Stimulated activated naive CD4-positive, alpha-beta T cell (primary cell): ENCODE measurements at regions not wholly inside any gene's neighbourhood (a gene's known extent, or its start where the extent isn't known, plus 50 kb on each side); places are given as distances from the start of the nearest gene placed in this dataset.

Experiments
- DNase-seq, 6 experiments: peaks; one replicate each; lab custom pipeline; 2025; lab: John Stamatoyannopoulos, UW

DNA sequence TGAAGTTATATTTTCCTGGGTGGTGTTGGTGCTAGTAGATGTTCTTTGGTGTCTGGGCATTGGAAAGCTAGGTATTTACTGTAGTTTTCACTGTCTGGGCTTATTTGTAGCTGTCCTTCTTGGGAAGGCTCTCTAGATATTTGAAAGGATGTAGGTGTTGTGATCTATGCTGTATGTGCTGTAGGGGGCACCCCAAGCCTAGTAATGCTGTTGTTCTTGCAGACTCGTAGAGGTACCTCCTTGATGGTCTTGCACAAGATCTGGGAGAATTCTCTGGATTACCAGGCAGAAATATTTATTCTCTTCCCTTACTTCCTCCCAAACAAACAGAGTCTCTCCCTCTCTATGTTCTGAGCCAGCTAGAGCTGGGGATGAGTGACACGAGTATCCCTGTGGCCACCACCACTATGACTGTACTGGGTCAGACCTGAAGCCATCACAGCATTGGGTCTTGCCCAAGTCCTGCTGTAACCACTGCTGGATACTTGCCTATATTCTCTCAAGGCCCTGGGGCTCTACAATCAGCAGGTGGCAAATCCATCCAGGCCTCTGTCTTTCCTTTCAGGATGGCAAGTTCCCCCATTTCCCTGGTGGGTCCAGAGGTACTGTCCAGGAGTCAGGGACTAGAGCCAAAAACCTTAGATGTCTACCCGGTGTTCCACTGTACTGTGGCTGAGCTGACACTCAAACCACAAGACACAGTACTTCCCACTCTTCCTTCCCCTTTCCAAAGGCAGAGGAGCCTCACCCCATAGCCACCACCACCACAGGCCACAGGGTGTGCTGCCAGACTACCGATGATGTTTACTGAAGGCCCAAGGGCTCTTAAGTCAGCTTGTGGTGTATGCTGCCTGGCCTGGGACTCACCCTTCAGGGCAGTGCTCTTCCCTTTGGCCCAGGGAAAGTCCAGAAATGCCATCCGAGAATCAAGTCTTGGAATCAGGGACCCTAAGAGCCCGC lies 195.2 kb upstream of the DPPA4 start:
- peak in 3 of 6 experiments; percentile 17 to 21 (median 19) for DNase-seq

DNA sequence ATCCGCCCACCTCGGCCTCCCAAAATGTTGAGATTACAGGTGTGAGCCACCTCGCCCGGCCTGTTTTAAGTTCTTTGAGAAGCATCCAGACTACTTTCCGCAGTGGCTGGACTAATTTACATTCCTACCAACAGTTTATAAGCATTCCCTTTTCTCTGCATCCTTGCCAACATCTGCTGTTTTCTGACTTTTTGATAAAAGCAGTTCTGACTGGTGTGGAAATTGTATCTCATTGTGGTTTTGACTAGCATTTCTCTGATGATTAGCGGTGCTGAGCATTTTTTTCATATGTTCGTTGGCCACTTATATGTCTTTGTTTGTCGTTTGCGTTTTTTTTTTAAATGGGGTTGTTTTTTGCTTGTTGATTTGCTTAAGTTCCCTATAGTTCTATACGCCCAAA lies 208.4 kb upstream of the DPPA4 start:
- no peak for DNase-seq

DNA sequence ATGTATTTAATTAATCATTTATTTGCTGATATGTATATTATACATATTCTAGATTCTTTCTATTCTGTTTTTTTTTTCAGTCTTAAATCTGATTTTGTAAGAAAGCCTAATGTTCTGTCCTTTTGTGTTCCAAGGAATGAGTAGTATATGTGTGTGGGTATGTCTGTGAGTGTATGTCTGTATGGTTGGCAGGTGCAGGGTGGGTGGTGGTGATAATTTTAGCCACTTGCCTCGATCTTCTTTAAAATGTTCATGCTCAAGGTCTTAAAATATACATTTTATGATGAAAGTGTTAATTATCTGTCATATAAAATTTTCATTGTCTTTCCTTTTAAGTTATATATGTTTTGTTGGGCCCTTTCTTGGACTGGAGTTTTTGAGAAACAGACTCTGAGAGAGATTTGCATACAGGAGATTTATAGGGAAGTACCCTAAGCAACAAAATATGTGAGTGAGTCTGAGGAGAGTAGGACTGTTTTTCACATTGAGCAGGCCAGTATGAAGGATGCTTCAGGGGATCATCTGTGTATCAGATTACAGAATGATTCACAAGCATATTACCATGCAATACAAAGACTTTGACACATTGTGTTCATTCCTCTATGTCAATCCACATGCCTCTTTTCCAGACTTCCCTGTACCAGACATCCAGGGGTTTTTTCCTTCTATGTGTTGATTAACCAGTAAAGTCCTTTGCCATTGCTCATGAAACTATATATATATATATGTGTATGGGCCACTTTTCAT lies 211.0 kb upstream of the DPPA4 start:
- no peak for DNase-seq

- DNase-seq = no peak
Observed at GRCh38 chr3:109553591-109554371, 216.4 kb upstream of the DPPA4 start.

- DNase-seq = no peak
Observed at GRCh38 chr3:109559389-109559788, 222.0 kb upstream of the DPPA4 start.

DNA sequence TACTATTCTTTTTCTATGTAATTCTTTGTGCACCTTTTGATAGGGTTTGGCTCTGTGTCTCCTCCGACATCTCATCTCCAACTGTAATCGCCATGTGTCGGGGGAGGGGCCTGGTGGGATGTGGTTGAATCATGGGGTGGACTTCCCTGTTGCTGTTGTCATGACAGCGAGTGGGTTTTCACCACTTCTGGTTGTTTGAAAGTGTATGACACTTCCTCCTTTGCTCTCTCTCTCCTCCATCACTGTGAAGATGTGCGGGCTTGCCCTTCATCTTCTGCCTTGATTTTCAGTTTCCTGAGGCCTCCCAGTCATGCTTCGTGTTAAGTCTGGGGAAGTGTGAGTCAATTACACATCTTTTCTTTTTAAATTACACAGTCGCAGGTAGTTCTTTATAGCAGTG lies 225.8 kb upstream of the DPPA4 start:
- DNase-seq = peak in 3 of 6 experiments; percentile 6 to 20 (median 9)

DNA sequence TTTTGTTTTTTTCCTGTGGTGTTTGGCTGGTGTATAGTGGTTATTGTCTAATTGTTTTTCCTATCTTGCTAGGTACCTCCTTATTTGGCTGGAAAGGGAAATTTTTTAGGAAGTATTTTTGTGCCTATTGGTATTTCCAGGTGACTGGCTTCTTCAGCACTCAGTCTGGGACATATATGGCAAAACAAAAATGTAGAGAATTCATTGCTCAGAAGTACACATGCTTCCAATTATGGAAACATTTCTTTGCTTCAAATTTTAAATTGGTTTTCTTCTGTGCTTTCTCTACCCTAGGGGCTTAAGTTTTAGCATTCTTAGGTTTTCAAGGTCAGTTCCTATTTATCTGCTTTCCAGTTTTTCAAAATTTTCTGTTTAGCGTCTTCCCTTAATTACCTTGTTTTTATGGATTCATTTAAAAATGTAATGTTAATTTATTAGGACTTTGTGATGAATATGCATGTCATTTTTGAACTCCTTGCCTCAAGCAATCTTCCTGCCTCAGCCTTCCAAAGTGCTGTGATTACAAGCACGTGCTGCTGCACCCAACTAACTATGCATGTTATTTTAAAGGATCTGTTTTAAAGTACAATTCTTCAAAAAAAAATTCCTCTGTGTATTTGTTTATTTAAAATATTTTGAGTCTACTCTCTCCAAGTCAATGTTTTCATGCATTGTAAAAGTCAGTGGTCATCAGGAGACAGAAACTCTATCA lies 231.9 kb upstream of the DPPA4 start:
- no peak for DNase-seq

DNA sequence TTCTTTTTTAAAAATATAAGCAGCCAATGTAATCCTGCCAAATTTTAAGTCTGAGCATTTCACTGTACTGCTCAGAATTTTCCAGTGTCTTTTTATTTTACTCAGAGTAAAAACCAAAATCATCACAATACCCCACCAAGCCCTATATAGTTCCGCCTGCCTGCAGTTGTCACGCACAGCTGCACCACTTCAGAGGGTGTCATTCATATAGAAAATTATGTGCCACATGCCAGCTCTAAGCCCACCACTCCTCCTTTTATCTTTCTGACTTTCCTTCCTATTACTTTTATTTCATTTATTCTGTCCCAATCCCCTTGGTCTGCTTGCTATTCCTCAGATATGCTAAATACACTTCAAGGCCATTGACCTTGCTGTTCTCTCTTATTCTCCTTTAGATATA lies 233.1 kb upstream of the DPPA4 start:
- no peak for DNase-seq

DNA sequence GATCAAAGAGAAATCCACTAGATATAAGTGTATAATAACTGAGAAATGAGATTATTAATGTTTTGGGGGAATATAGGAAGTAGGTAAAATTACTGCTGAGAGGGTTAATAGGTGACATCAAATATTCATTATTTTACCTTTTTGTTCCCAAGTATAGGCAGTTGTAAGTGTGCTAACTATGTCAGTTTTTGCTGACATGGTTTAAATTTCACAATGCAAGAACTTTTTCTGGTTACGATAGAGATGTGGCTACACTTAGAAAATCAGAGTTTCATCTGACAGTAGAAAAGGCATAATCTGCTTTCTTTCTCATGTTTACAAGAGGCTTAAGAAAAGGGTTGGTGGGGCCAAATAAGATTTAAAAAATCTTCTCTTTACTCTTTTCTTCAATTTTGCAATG lies 235.0 kb upstream of the DPPA4 start:
- DNase-seq = no peak

- no peak for DNase-seq
Observed at GRCh38 chr3:109596991-109597390, 259.6 kb upstream of the DPPA4 start.

GRCh38 chr3:109597444-109597843 lies 260.1 kb upstream of the DPPA4 start:
- no peak for DNase-seq

DNA sequence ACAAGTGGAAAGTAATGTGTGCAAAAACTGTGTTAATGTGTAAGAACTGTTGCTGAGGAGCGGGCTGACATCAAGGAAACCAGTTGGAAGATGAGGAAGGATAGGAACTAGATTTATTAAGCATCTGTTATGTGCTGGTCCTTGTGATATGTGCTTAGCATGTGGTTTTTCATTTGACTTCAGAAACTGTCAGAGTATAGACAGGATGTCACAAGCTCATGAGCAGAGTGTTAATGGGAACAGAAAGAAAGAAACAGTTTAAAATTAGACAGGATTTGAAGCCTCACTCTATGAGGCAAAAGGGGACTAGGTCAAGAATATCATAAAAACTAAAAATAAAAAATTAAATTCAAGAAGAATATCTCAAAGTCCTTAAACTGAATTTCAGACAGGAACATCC lies 270.6 kb upstream of the DPPA4 start:
- DNase-seq = no peak

- no peak for DNase-seq
Observed at GRCh38 chr3:109608574-109608973, 271.2 kb upstream of the DPPA4 start.

DNA sequence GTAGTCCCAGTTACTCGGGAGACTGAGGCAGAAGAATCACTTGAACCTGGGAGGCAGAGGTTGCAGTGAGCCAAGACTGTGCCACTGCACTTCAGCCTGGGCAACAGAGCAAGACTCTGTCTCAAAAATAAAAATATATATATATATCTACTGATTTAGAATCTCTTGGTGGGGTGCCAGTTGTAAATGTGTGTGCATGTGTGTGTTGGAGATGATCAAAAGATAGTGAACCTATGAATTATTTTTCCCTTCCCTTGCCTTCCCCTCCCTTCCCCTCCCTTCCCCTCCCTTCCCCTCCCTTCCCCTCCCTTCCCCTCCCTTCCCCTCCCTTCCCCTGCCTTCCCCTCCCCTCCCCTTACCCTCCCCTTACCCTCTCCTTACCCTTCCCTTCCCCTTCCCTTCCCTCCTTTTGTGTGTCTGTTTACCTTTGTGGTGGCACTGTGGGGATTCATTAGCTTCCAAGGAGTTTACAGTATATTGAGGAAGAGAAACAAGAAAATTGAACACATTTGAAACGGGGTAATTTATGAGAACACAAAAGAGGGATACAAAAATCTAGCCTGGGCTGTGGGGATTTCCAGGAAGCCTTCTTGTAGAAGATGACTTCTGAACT lies 281.5 kb upstream of the DPPA4 start:
- no peak for DNase-seq

DNA sequence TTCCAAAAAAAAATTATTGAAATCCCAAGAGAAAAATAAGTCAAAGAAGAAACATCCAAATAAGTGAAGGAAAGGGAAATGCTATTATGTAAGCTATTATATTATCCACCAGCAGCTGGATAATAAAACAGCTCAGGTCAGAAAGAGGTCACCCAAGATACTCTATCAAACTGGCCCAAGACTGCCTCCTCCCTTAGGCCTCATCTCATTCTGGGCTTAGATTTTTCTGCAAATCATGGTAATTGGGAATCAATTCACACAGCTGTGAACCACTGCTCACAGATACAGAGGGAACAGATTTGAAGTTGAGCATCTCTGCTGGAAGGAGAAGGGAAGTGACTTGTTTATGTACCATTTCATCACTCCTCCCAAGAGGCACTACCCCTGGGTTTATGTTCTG lies 294.6 kb upstream of the DPPA4 start:
- DNase-seq = no peak

DNA sequence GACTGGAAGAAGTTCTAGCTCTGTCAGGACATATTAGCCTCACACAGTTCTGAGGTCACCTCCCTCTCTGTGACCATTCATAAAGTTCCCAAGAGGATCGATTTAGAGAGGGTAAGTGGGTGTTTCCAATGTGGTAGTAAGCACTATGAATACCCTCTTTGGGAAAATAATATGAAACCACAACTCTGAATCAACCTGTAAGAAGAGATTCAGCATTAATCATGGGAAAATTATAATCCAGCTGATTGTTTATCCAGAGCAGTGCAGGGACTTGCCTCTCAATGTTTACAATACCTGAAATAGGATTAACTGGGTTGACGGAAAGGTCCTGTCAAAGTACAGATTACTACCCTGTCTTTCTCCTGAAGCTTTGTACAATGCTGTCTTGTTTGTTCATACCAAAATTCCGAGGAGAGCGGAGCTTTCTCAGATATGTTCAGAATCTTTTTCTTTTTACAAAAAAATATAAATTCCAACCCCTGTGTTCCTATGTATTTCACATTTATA lies 302.9 kb upstream of the DPPA4 start:
- DNase-seq = no peak

GRCh38 chr3:109642025-109642424 lies 304.7 kb upstream of the DPPA4 start:
- DNase-seq = no peak

DNA sequence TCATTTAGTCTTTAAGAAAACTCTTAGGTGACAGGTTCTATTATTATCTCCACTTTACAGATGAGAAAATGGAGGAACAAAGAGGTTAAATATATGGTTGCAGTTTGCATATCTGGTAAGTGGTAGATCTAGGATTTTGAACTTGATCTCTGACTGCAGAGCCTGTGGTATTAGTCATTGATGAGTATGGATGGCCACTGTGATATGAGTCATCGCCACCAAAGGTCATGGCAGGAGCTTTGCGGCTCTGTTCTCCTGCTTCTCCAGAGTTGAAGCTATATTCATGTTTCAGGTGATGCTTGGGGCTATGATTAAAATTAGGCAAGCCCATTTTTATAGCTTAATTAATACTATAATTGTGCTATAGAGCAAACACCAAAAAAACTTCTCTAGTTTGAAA lies 306.2 kb upstream of the DPPA4 start:
- DNase-seq = no peak

GRCh38 chr3:109644332-109644731 lies 307.0 kb upstream of the DPPA4 start:
- no peak for DNase-seq

DNA sequence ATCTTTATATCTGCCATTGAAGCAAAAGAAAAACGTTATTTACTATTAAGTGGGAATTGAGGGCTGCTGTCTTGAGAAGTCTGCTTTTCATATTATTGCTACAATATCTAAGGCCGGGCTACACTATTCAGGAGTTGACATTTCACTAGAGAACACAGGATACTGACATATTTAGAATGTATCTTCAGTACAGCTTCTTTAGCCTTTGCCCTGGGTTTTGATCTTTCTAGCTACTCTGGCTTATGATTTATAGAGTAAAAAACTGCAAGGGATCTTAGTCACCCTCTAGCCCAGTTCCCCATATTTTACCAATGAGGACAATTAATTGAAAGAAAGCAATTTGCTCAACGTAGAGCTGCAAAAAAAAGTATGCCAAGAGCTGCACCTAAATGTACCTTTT lies 307.4 kb upstream of the DPPA4 start:
- no peak for DNase-seq

DNA sequence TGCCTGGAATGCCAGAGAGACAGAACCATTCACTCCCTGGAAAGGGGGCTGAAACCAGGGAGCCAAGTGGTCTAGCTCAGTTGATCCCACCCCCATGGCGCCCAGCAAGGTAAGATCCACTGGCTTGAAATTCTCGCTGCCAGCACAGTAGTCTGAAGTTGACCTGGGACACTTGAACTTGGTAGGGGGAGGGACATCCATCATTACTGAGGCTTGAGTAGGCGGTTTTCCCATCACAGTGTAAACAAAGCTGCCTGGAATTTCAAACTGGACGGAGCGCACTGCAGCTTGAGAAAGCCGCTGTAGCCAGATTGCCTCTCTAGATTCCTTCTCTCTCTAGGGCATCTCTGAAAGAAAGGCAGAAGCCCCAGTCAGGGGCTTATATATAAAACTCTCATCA lies 310.7 kb upstream of the DPPA4 start:
- no peak for DNase-seq
